Breast epithelium (tissue), 4 donors: ENCODE measurements at regions not wholly inside any gene's neighbourhood (a gene's known extent, or its start where the extent isn't known, plus 50 kb on each side); places are given as distances from the start of the nearest gene placed in this dataset.
A peak's percentile ranks its signal among the peaks of the same experiment; 100 is the strongest.

Experiments
- DNase-seq, 2 donors: peaks; one replicate each; pipeline ENCODE4 v3.0.0-alpha.2; 2019; ENCODE audit warnings: low spot score in 2 of 2
- H3K27ac ChIP-seq, 2 donors: fragments of 200-600 bp; sonication (generic) in 1 of 2; one replicate each; pipeline ENCODE4 v1.5.1; 2016 to 2019; ENCODE audit warnings: mild to moderate bottlenecking in 1 of 2
- H3K27me3 ChIP-seq, 2 donors: fragments of 200-600 bp; sonication (generic) in 1 of 2; one replicate each; pipeline versions ENCODE4 v1.5.1 to v1.6.0; 2017 to 2019; ENCODE audit warnings: control low read depth in 1 of 2, mild to moderate bottlenecking in 1 of 2
- H3K36me3 ChIP-seq: fragments of 200-600 bp; one replicate; pipeline ENCODE4 v1.5.1; 2019
- H3K4me1 ChIP-seq, 2 donors: fragments of 200-600 bp; sonication (generic); one replicate each; pipeline ENCODE4 v1.5.1; 2016 to 2019; ENCODE audit warnings: control low read depth in 1 of 2
- H3K4me3 ChIP-seq, 3 donors: fragments of 200-600 bp; sonication (generic); 1 replicate in 2 of 3; 2 replicates in 1 of 3; pipeline ENCODE4 v1.5.1; 2016 to 2019; ENCODE audit warnings: mild to moderate bottlenecking in 3 of 3, moderate library complexity in 2 of 3
- H3K9me3 ChIP-seq, 2 donors: fragments of 200-600 bp; sonication (generic) in 1 of 2; one replicate each; pipeline ENCODE4 v1.5.1; 2016 to 2019; ENCODE audit warnings: control low read depth in 1 of 2
- CTCF ChIP-seq, 3 donors: fragments of 450-650 bp; IDR thresholded peaks; one replicate each; pipeline ENCODE4 v1.5.1; 2016 to 2017; ENCODE audit warnings: antibody characterized with exemption in 3 of 3, mild to moderate bottlenecking in 3 of 3, moderate library complexity in 3 of 3
- POLR2A ChIP-seq: fragments of 450-650 bp; IDR thresholded peaks from one replicate; pipeline ENCODE4 v1.6.1; 2016; ENCODE audit warnings: antibody characterized with exemption, mild to moderate bottlenecking, moderate library complexity
- POLR2AphosphoS5 ChIP-seq, 3 donors: sonication (generic); formaldehyde crosslinking; IDR thresholded peaks; one replicate each; pipeline ENCODE4 v1.6.1; 2017; ENCODE audit warnings: antibody characterized with exemption in 3 of 3
- intact Hi-C: fragments of 100-400 bp; cut with DNase I; formaldehyde crosslinking; loops from one replicate; pipeline ENCODE4 v1.15.1; 2023; ENCODE audit warnings: low total_unique reads

GRCh38 chr5:68421485-68422220 is 206.1 kb downstream of the PIK3R1 start:
- Histone ChIP-seq H3K36me3 (no peaks in the 10 kb centered on the region), H3K4me1 (no peaks in the 10 kb centered on the region), H3K27ac (no peak overlapping the region), H3K4me3 (no peak overlapping the region), H3K27me3 (no peaks in the 10 kb centered on the region), H3K9me3 (no peaks in the 10 kb centered on the region)
- TF ChIP-seq POLR2AphosphoS5 (IDR thresholded peaks at IDR 0.05) (no peak), CTCF (IDR thresholded peaks at IDR 0.05) (no peak), POLR2A (no peak)
- no peak for DNase-seq
- intact Hi-C loops: no loop called here

GRCh38 chr5:68423154-68423811 is 207.7 kb downstream of the PIK3R1 start:
- no peaks in the 10 kb centered on the region for H3K27me3 ChIP-seq
- intact Hi-C loops: no loop called here
- H3K4me1 ChIP-seq: no peaks in the 10 kb centered on the region
- no peak overlapping the region for H3K4me3 ChIP-seq
- DNase-seq: no peak
- no peaks in the 10 kb centered on the region for H3K36me3 ChIP-seq
- TF ChIP-seq CTCF (IDR thresholded peaks at IDR 0.05): no peak
- no peak for TF ChIP-seq POLR2AphosphoS5 (IDR thresholded peaks at IDR 0.05)
- no peak for TF ChIP-seq POLR2A
- no peak overlapping the region for H3K27ac ChIP-seq
- H3K9me3 ChIP-seq: no peaks in the 10 kb centered on the region

- intact Hi-C loops: no loop called here
These were observed 209.4 kb downstream of the PIK3R1 start for GRCh38 chr5:68424799-68425537.

GRCh38 chr5:68426586-68426985 is 211.0 kb downstream of the PIK3R1 start:
- Histone ChIP-seq H3K4me3 (no peak overlapping the region), H3K27ac (no peak overlapping the region), H3K36me3 (no peaks in the 10 kb centered on the region), H3K4me1 (no peaks in the 10 kb centered on the region), H3K27me3 (no peaks in the 10 kb centered on the region), H3K9me3 (no peaks in the 10 kb centered on the region)
- intact Hi-C loops: no loop called here
- no peak for DNase-seq
- TF ChIP-seq POLR2AphosphoS5 (IDR thresholded peaks at IDR 0.05): no peak

More at GRCh38 chr5:68424799-68425537, 209.4 kb downstream of the PIK3R1 start:
- Histone ChIP-seq H3K27me3 (no peaks in the 10 kb centered on the region), H3K9me3 (no peaks in the 10 kb centered on the region), H3K36me3 (no peaks in the 10 kb centered on the region), H3K27ac (no peak overlapping the region), H3K4me3 (no peak overlapping the region), H3K4me1 (no peaks in the 10 kb centered on the region)
- DNase-seq: no peak
- no peak for TF ChIP-seq POLR2AphosphoS5 (IDR thresholded peaks at IDR 0.05)
- TF ChIP-seq CTCF (IDR thresholded peaks at IDR 0.05): no peak
- TF ChIP-seq POLR2A: no peak

GRCh38 chr5:68428231-68428811 is 212.8 kb downstream of the PIK3R1 start:
- TF ChIP-seq POLR2AphosphoS5 (IDR thresholded peaks at IDR 0.05): no peak
- TF ChIP-seq CTCF (IDR thresholded peaks at IDR 0.05): no peak
- TF ChIP-seq POLR2A: no peak
- Histone ChIP-seq H3K4me1 (no peaks in the 10 kb centered on the region), H3K27me3 (no peaks in the 10 kb centered on the region), H3K9me3 (no peaks in the 10 kb centered on the region), H3K4me3 (no peak overlapping the region), H3K36me3 (no peaks in the 10 kb centered on the region), H3K27ac (peak overlapping the region; percentile 57 to 60)
- no peak for DNase-seq
- intact Hi-C loops: no loop called here
